Erythroblast (primary cell): ENCODE measurements at regions not wholly inside any gene's neighbourhood (a gene's known extent, or its start where the extent isn't known, plus 50 kb on each side); places are given as distances from the start of the nearest gene placed in this dataset.

Experiments
- GATA1 ChIP-seq: IDR thresholded peaks from 2 replicates; pipeline ENCODE4 v1.6.1; 2011; ENCODE audit warnings: low read depth, mild to moderate bottlenecking, control low read depth, low read length, moderate library complexity
- POLR2A ChIP-seq: IDR thresholded peaks from 2 replicates; pipeline ENCODE4 v1.6.1; 2011; ENCODE audit warnings: mild to moderate bottlenecking, low read length

DNA sequence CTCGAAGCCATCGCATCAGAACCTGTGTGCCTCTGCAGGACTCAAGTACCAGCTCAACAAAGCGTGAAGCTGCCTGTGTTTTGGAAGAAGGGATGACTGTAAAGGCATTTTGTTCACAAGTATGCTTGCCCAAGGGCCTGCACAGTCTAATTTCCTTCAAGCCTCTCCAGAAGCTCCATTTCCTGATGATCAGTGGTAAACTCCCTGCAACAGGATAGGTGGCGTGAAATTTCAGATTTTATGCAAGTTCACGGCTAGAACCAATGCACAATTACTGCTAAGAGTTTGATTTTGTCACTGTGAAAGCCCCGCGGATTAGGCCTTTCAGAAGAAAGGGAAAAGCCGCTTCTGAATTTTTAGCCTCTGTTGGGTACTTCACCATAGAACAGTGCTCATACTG is 89.2 kb upstream of the TAPT1 start:
- TF ChIP-seq POLR2A (no peak), GATA1 (no peak)
